ENCODE measurements at regions not wholly inside any gene's neighbourhood (a gene's known extent, or its start where the extent isn't known, plus 50 kb on each side); places are given as distances from the start of the nearest gene placed in this dataset.

DNA sequence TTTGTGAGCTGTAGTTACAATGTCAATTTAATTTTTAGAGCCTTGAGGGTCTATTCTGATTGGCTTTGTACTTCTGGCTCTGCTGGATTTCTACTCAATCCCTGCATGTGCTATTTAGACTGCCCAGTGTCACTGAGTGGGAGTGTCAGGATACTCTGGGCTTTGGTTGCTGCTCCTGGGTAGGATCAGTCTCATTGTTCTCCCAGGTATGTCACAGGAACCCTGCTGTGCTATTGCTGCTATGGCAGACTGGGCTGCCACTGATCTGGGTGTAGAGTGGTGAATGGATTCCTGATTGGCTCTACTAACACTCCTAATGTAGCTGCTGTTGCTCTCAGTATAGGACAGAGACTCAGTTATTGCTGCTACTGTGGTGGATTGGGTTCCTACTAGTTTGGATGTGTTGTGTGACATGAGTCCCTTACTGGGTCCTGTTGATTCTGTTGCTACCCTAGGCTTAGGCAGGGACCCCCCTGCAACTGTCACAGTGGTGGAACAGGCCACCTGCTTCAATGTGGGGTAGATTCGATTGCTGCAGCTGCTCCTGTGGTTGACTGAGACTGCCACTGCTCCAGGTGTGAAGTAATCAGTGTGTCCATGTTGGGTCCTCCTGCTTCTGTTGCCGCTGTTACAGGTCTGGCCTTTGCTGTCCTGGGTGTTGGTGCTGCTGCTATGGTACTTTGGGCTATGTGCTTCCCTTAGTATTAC lies 707.8 kb upstream of the AMOT start (continued):
- TF ChIP-seq, protein P1, sequence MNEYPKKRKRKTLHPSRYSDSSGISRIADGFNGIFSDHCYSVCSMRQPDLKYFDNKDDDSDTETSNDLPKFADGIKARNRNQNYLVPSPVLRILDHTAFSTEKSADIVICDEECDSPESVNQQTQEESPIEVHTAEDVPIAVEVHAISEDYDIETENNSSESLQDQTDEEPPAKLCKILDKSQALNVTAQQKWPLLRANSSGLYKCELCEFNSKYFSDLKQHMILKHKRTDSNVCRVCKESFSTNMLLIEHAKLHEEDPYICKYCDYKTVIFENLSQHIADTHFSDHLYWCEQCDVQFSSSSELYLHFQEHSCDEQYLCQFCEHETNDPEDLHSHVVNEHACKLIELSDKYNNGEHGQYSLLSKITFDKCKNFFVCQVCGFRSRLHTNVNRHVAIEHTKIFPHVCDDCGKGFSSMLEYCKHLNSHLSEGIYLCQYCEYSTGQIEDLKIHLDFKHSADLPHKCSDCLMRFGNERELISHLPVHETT (tag by site-specific recombination; IDR thresholded peaks at IDR 0.05), result no peak
- no peak for TF ChIP-seq ZNF239 (tag by site-specific recombination; IDR thresholded peaks at IDR 0.05)
- TF ChIP-seq, protein P2, sequence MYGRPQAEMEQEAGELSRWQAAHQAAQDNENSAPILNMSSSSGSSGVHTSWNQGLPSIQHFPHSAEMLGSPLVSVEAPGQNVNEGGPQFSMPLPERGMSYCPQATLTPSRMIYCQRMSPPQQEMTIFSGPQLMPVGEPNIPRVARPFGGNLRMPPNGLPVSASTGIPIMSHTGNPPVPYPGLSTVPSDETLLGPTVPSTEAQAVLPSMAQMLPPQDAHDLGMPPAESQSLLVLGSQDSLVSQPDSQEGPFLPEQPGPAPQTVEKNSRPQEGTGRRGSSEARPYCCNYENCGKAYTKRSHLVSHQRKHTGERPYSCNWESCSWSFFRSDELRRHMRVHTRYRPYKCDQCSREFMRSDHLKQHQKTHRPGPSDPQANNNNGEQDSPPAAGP (tag by site-specific recombination; IDR thresholded peaks at IDR 0.05), result no peak
- TF ChIP-seq ZNF560 (tag by site-specific recombination; IDR thresholded peaks at IDR 0.05; ENCODE audit: borderline replicate concordance), result no peak
- no peak for TF ChIP-seq ZNF837 (tag by site-specific recombination; IDR thresholded peaks at IDR 0.05)
- TF ChIP-seq OVOL3 (tag by site-specific recombination; IDR thresholded peaks at IDR 0.05), result no peak

DNA sequence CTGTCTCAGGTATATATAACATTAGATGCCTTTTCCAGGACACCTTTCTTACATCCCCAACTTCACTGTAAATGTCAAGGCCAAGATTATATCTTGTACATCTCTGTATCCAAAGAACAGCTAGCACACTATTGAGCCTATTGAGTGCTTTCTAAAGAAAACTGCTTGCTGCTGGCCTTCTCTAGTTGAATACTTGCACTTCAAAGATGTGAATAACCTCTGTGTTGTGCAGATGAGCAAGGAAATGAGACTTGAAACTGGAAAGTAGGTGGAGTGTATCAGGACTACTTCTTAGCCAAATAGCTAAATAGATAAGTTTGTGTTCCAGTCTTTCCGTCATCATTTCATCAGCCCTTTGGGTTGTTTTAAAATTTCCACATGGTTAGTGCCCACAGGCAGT lies 704.4 kb upstream of the AMOT start:
- H3K9me3 ChIP-seq (ENCODE audit: control insufficient read depth, insufficient read depth, low read depth, low read length), result no peaks in the 10 kb centered on the region
- no peak overlapping the region for H3K27ac ChIP-seq (ENCODE audit: extremely low read depth, low read depth, low read length)
- H3K4me1 ChIP-seq (ENCODE audit: control insufficient read depth, insufficient read depth, low read length), result no peaks in the 10 kb centered on the region
- CTCF ChIA-PET, result no interaction called here
- no peaks in the 10 kb centered on the region for H3K36me3 ChIP-seq (ENCODE audit: control insufficient read depth in 2 of 2, insufficient read depth in 1 of 2, low read length in 2 of 2)
- POLR2A ChIA-PET, result no interaction called here
- H3K4me3 ChIP-seq (ENCODE audit: low read depth, low read length), result no peak overlapping the region
- TF ChIP-seq ZNF701 (tag by site-specific recombination; IDR thresholded peaks at IDR 0.05) (no peak), ZNF24 (tag by site-specific recombination; IDR thresholded peaks at IDR 0.05) (no peak), ZNF785 (tag by site-specific recombination; IDR thresholded peaks at IDR 0.05) (no peak), ZNF561 (tag by site-specific recombination; IDR thresholded peaks at IDR 0.05; ENCODE audit: borderline replicate concordance) (no peak), ZNF37A (tag by site-specific recombination; IDR thresholded peaks at IDR 0.05) (no peak), ZNF521 (tag by site-specific recombination; IDR thresholded peaks at IDR 0.05) (no peak), ZNF792 (tag by site-specific recombination; IDR thresholded peaks at IDR 0.05) (no peak), MEIS1 (CRISPR knock-in tag; IDR thresholded peaks at IDR 0.05; ENCODE audit: borderline replicate concordance) (no peak)
- TF ChIP-seq, protein P3, sequence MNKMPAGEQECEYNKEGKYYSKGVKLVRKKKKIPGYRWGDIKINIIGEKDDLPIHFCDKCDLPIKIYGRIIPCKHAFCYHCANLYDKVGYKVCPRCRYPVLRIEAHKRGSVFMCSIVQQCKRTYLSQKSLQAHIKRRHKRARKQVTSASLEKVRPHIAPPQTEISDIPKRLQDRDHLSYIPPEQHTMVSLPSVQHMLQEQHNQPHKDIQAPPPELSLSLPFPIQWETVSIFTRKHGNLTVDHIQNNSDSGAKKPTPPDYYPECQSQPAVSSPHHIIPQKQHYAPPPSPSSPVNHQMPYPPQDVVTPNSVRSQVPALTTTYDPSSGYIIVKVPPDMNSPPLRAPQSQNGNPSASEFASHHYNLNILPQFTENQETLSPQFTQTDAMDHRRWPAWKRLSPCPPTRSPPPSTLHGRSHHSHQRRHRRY (tag by site-specific recombination; IDR thresholded peaks at IDR 0.05), result no peak
- TF ChIP-seq, protein P4, sequence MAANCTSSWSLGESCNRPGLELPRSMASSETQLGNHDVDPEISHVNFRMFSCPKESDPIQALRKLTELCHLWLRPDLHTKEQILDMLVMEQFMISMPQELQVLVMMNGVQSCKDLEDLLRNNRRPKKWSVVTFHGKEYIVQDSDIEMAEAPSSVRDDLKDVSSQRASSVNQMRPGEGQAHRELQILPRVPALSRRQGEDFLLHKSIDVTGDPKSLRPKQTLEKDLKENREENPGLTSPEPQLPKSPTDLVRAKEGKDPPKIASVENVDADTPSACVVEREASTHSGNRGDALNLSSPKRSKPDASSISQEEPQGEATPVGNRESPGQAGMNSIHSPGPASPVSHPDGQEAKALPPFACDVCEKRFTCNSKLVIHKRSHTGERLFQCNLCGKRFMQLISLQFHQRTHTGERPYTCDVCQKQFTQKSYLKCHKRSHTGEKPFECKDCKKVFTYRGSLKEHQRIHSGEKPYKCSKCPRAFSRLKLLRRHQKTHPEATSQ (tag by site-specific recombination; IDR thresholded peaks at IDR 0.05), result no peak
- TF ChIP-seq, protein P5, sequence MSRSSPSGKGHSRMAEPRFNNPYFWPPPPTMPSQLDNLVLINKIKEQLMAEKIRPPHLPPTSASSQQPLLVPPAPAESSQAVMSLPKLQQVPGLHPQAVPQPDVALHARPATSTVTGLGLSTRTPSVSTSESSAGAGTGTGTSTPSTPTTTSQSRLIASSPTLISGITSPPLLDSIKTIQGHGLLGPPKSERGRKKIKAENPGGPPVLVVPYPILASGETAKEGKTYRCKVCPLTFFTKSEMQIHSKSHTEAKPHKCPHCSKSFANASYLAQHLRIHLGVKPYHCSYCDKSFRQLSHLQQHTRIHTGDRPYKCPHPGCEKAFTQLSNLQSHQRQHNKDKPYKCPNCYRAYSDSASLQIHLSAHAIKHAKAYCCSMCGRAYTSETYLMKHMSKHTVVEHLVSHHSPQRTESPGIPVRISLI (tag by site-specific recombination; IDR thresholded peaks at IDR 0.05), result no peak
- TF ChIP-seq, protein P6, sequence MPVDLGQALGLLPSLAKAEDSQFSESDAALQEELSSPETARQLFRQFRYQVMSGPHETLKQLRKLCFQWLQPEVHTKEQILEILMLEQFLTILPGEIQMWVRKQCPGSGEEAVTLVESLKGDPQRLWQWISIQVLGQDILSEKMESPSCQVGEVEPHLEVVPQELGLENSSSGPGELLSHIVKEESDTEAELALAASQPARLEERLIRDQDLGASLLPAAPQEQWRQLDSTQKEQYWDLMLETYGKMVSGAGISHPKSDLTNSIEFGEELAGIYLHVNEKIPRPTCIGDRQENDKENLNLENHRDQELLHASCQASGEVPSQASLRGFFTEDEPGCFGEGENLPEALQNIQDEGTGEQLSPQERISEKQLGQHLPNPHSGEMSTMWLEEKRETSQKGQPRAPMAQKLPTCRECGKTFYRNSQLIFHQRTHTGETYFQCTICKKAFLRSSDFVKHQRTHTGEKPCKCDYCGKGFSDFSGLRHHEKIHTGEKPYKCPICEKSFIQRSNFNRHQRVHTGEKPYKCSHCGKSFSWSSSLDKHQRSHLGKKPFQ (tag by site-specific recombination; IDR thresholded peaks at IDR 0.05), result no peak
- TF ChIP-seq, protein P7, sequence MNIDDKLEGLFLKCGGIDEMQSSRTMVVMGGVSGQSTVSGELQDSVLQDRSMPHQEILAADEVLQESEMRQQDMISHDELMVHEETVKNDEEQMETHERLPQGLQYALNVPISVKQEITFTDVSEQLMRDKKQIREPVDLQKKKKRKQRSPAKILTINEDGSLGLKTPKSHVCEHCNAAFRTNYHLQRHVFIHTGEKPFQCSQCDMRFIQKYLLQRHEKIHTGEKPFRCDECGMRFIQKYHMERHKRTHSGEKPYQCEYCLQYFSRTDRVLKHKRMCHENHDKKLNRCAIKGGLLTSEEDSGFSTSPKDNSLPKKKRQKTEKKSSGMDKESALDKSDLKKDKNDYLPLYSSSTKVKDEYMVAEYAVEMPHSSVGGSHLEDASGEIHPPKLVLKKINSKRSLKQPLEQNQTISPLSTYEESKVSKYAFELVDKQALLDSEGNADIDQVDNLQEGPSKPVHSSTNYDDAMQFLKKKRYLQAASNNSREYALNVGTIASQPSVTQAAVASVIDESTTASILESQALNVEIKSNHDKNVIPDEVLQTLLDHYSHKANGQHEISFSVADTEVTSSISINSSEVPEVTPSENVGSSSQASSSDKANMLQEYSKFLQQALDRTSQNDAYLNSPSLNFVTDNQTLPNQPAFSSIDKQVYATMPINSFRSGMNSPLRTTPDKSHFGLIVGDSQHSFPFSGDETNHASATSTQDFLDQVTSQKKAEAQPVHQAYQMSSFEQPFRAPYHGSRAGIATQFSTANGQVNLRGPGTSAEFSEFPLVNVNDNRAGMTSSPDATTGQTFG (tag by site-specific recombination; IDR thresholded peaks at IDR 0.05; ENCODE audit: borderline replicate concordance), result no peak

Data from HEK293 (cell line).